ENCODE measurements at regions not wholly inside any gene's neighbourhood (a gene's known extent, or its start where the extent isn't known, plus 50 kb on each side); places are given as distances from the start of the nearest gene placed in this dataset.

- no peak for TF ChIP-seq CTCF (IDR thresholded peaks at IDR 0.05)
- no peak for TF ChIP-seq POLR2A (IDR thresholded peaks at IDR 0.05)
Measured at GRCh38 chr3:89656388-89656787, 549.0 kb downstream of the EPHA3 start.

Data from Peyer's patch (tissue), 4 donors.